ENCODE measurements at regions not wholly inside any gene's neighbourhood (a gene's known extent, or its start where the extent isn't known, plus 50 kb on each side); places are given as distances from the start of the nearest gene placed in this dataset.

DNA sequence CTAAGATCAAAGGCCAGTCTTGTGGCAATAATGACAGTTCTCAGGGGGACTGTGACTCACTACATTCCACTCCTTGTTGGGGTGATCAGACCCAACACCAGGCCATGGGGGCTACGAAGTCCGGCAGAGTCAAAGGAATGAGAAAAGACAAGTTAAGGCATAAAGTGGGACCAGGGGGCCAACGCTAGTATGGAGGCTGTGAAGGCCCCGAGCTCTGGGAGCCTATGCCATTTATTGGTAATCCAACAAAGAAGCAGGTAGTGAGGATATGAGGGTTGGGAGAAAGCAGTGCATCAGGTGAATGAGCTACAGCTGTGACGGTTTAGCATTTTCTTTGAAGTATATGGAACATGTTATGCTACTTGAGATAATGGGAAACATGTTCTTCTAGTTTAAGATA is 104.4 kb upstream of the C2CD4B start:
- TF ChIP-seq, protein P1, sequence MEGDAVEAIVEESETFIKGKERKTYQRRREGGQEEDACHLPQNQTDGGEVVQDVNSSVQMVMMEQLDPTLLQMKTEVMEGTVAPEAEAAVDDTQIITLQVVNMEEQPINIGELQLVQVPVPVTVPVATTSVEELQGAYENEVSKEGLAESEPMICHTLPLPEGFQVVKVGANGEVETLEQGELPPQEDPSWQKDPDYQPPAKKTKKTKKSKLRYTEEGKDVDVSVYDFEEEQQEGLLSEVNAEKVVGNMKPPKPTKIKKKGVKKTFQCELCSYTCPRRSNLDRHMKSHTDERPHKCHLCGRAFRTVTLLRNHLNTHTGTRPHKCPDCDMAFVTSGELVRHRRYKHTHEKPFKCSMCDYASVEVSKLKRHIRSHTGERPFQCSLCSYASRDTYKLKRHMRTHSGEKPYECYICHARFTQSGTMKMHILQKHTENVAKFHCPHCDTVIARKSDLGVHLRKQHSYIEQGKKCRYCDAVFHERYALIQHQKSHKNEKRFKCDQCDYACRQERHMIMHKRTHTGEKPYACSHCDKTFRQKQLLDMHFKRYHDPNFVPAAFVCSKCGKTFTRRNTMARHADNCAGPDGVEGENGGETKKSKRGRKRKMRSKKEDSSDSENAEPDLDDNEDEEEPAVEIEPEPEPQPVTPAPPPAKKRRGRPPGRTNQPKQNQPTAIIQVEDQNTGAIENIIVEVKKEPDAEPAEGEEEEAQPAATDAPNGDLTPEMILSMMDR (IDR thresholded peaks at IDR 0.05; ENCODE audit: low read depth, low read length), result no peak
- no peak for DNase-seq (ENCODE audit: low read depth, low spot score)
- in situ Hi-C loops (cut with HindIII; ENCODE audit: low sequenced_read_pairs), result no loop called here
- no peak overlapping the region for H3K4me3 ChIP-seq (ENCODE audit: low read depth, low read length)

DNA sequence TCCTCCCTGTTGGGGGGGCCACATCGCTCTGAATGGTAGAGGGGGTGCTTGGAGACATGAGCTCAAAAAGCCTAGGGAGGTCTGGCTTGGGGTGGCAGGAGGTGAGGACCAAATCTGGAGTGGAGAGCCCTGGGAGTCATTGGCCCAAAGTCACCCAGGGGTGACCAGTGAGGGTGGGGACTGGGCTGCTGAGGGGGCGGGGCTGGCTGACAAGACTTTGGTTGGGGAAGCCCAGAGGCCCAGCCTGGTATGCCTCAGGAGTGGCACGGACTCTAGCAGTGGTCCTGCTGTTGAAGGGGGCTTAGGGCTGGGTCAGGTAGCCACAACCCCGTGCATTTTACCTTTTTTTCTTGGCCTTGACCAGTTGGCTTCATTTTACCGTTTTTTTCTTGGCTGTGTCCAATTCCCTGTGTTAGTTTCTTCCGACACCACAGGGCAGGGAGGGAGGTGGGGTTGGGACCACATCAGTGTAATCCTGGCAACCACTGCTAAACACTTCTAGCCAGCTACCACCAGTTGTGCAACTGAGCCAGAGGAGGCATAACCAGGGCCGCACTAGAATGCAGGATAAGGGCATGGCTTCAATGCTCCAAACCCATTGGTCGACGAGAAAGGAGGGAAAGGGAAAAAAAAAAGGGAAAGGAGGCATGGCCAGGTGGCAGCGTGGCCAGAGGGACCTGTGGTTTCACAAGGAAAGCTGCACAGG is 105.3 kb upstream of the C2CD4B start:
- in situ Hi-C loops (cut with HindIII; ENCODE audit: low sequenced_read_pairs), result no loop called here
- TF ChIP-seq, protein P1 (IDR thresholded peaks at IDR 0.05; ENCODE audit: low read depth, low read length), result no peak
- H3K4me3 ChIP-seq (ENCODE audit: low read depth, low read length), result no peak overlapping the region
- no peak for DNase-seq (ENCODE audit: low read depth, low spot score)

DNA sequence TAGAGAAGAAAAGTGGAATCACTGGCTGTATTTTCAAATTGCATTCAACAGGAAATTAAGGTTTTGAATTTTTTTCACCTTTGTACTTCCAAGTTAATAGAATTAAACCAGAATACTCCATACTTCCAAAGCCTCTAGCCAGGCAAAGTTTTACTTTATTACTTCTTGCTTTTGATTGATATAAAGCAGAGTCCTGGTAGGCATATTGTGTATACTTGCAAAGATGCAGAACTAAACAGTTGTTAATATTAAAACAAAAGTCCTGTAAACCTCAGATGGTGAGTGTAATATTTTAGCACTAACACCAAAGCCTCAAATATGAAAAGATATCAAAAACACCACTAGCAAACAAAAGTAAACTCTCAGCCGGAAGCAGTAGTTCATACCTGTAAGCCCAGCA is 107.2 kb upstream of the C2CD4B start:
- DNase-seq (ENCODE audit: low read depth, low spot score), result no peak
- H3K4me3 ChIP-seq (ENCODE audit: low read depth, low read length), result no peak overlapping the region
- TF ChIP-seq, protein P1 (IDR thresholded peaks at IDR 0.05; ENCODE audit: low read depth, low read length), result no peak
- in situ Hi-C loops (cut with HindIII; ENCODE audit: low sequenced_read_pairs), result no loop called here

DNA sequence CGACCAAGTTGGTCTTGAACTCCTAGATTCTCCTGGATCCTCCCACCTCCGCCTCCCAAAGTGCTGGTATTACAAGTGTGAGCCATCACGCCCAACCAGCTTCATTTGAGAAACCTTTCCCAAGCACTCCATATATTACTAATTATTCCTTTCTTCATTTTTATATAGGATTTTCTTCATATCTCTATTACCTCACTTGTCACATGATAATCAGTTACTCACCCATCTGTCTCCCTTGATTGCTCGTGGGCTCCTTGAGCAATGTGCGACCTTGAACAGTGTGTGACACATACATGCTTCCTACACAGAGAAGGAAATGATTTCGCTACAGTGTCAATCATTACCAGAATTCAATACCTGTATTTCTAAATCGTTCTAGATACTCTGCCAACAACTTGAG is 110.7 kb upstream of the C2CD4B start:
- no peak overlapping the region for H3K4me3 ChIP-seq (ENCODE audit: low read depth, low read length)
- in situ Hi-C loops (cut with HindIII; ENCODE audit: low sequenced_read_pairs), result no loop called here
- DNase-seq (ENCODE audit: low read depth, low spot score), result no peak
- TF ChIP-seq, protein P1 (IDR thresholded peaks at IDR 0.05; ENCODE audit: low read depth, low read length), result no peak

DNA sequence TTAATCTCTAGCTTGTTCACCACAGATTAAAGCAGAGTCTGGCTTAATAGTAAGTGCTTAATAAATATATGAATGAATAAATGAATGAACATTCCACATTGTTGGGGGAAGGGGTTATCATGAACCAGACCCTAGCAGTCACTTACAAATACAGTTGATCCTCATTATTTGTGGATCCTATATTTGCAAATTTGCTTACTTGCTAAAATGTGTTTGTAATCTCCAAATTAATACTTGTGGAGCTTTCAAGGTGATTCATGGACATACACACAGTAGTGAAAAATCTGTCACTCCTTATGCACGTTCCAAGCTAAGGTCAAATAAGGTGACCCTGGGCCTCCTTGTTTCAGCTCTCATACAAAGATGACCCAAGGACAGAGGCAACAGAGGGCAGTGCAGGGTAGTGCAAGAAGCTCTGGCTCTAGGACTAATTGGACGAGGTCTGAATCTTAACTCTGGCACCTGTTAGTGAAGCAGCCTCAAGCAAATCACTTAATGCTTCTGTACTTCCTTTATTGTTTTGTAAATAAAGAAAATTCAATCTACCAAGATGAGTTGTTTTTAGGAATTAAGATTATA is 112.8 kb upstream of the C2CD4B start:
- in situ Hi-C loops (cut with HindIII; ENCODE audit: low sequenced_read_pairs), result no loop called here
- TF ChIP-seq, protein P1 (IDR thresholded peaks at IDR 0.05; ENCODE audit: low read depth, low read length), result no peak
- DNase-seq (ENCODE audit: low read depth, low spot score), result no peak
- H3K4me3 ChIP-seq (ENCODE audit: low read depth, low read length), result no peak overlapping the region

DNA sequence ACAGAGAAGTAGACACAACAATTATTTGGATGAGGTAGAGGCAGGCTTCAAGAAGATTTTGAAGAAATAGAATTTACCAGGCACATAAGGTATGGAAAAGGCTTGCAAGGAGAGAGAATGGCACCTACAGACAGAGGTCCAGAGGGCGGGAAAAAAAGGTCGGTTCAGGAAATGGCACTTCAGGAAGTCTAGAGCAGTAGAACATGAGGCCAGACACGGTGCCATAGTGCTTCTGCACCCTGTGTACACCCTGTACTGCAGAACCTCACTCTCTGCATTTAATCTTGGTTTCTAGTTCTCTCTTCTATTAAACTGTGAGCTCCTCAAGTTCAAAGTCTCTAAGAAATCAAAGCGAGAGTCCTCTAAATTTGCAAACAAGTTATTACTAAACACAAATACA is 113.4 kb upstream of the C2CD4B start:
- TF ChIP-seq, protein P1 (IDR thresholded peaks at IDR 0.05; ENCODE audit: low read depth, low read length), result no peak
- DNase-seq (ENCODE audit: low read depth, low spot score), result no peak
- H3K4me3 ChIP-seq (ENCODE audit: low read depth, low read length), result no peak overlapping the region
- in situ Hi-C loops (cut with HindIII; ENCODE audit: low sequenced_read_pairs), result no loop called here

Data from astrocyte of the spinal cord (primary cell).